Endothelial cell of umbilical vein (primary cell): ENCODE measurements at regions not wholly inside any gene's neighbourhood (a gene's known extent, or its start where the extent isn't known, plus 50 kb on each side); places are given as distances from the start of the nearest gene placed in this dataset.

Source experiments
- BruUV-seq: library from RNA; stranded (reverse); fragments of 400-500 nt; replicated peaks from 2 replicates; lab custom pipeline; 2021; lab: Mats Ljungman, UMichigan
- CTCF ChIA-PET: fragments of 300-600, 350-600 bp; sonication (Branson Sonifier 250); formaldehyde crosslinking; loops from one replicate; lab custom pipeline; 2021; ENCODE audit warnings: antibody characterized with exemption, inconsistent platforms; lab: Charles Lee
- POLR2A ChIA-PET: fragments of 300-600, 350-600 bp; sonication (Branson Sonifier 250); formaldehyde crosslinking; loops from one replicate; lab custom pipeline; 2021; ENCODE audit warnings: antibody characterized with exemption, inconsistent platforms; lab: Charles Lee
- DNase-seq: peaks from one replicate; pipeline ENCODE4 v3.0.0-alpha.2; 2011; ENCODE audit warnings: low read depth, low spot score
- FAIRE-seq: peaks from 2 replicates; lab custom pipeline; 2011; peaks lifted over from hg19 to GRCh38; lab: Jason Lieb, UNC
- H2AFZ ChIP-seq: 2 replicates; pipeline ENCODE4 v1.6.0; 2012; ENCODE audit warnings: low read depth, low read length, control low read depth, inconsistent platforms
- H3K27ac ChIP-seq: 2 replicates; pipeline ENCODE4 v1.5.1; 2011; ENCODE audit warnings: low read depth, mild to moderate bottlenecking, control low read depth, low read length, moderate library complexity; ENCODE audit not compliant: insufficient read depth
- H3K27me3 ChIP-seq, 2 experiments: 2 replicates each; pipeline versions ENCODE4 v1.6.0 to v1.6.1; 2011; ENCODE audit warnings: low read length in 2 of 2, mixed read lengths in 1 of 2; ENCODE audit not compliant: control insufficient read depth in 2 of 2, insufficient read depth in 2 of 2
- H3K36me3 ChIP-seq, 2 experiments: 2 replicates in 1 of 2; 3 replicates in 1 of 2; pipeline ENCODE4 v1.5.1; 2011; ENCODE audit warnings: low read length in 2 of 2, mild to moderate bottlenecking in 1 of 2, moderate library complexity in 1 of 2; ENCODE audit not compliant: control insufficient read depth in 2 of 2, insufficient read depth in 2 of 2; ENCODE audit errors: extremely low read depth in 1 of 2
- H3K4me1 ChIP-seq: 3 replicates; pipeline ENCODE4 v1.5.1; 2011; ENCODE audit warnings: mild to moderate bottlenecking, low read length; ENCODE audit not compliant: control insufficient read depth, insufficient read depth; ENCODE audit errors: extremely low read depth
- H3K4me2 ChIP-seq: 2 replicates; pipeline ENCODE4 v1.6.1; 2011; ENCODE audit warnings: low read length, control low read depth, mixed read lengths; ENCODE audit not compliant: insufficient read depth
- H3K4me3 ChIP-seq, 3 experiments: fragments of 200-600 bp in 1 of 3; sonication (generic), shearing (Covaris generic) in 1 of 3; replicated peaks in 1 of 3; 2 replicates each; pipeline ENCODE4 v1.5.1; 2011 to 2016; ENCODE audit warnings: control low read depth in 3 of 3, low read length in 3 of 3, mild to moderate bottlenecking in 2 of 3, inconsistent platforms in 1 of 3, low read depth in 1 of 3, moderate library complexity in 1 of 3; ENCODE audit not compliant: insufficient read depth in 1 of 3
- H3K79me2 ChIP-seq: 2 replicates; pipeline ENCODE4 v1.6.0; 2012; ENCODE audit warnings: low read length, inconsistent platforms; ENCODE audit not compliant: control insufficient read depth, insufficient read depth
- H3K9ac ChIP-seq: replicated peaks from 2 replicates; pipeline ENCODE3; 2011; ENCODE audit warnings: low read length, control low read depth; ENCODE audit not compliant: insufficient read depth; ENCODE audit errors: extremely low read depth
- H3K9me1 ChIP-seq: replicated peaks from 3 replicates; pipeline ENCODE4 v1.6.0; 2011; ENCODE audit warnings: mild to moderate bottlenecking, low read length; ENCODE audit not compliant: control insufficient read depth, insufficient read depth; ENCODE audit errors: extremely low read depth
- H3K9me3 ChIP-seq: replicated peaks from 2 replicates; pipeline ENCODE4 v1.5.1; 2012; ENCODE audit warnings: low read length, inconsistent platforms; ENCODE audit not compliant: control insufficient read depth, insufficient read depth
- H4K20me1 ChIP-seq: replicated peaks from 2 replicates; pipeline ENCODE3; 2011; ENCODE audit warnings: mild to moderate bottlenecking, low read length; ENCODE audit not compliant: control insufficient read depth, insufficient read depth; ENCODE audit errors: extremely low read depth
- EZH2 ChIP-seq: IDR thresholded peaks from 2 replicates; pipeline ENCODE4 v1.6.1; 2012; ENCODE audit warnings: borderline replicate concordance, low read depth, mild to moderate bottlenecking, moderate library complexity, low read length, inconsistent platforms; ENCODE audit not compliant: severe bottlenecking
- MYC ChIP-seq: IDR thresholded peaks from one replicate; pipeline ENCODE4 v1.6.1; 2011; ENCODE audit warnings: mild to moderate bottlenecking, low read depth, low read length
- POLR2A ChIP-seq: IDR thresholded peaks from 2 replicates; pipeline ENCODE4 v1.6.1; 2012; ENCODE audit warnings: low read depth, mild to moderate bottlenecking, control low read depth, low read length
- POLR2AphosphoS5 ChIP-seq: IDR thresholded peaks from 2 replicates; pipeline ENCODE4 v1.6.1; 2012; ENCODE audit warnings: low read depth, mild to moderate bottlenecking, control low read depth, low read length, moderate library complexity; ENCODE audit not compliant: insufficient read depth
- dilution Hi-C: fragments of 300-500 bp; cut with MboI; formaldehyde crosslinking; loops from one replicate; pipeline ENCODE4 v1.15.0; 2019; ENCODE audit warnings: low sequenced_read_pairs; ENCODE audit not compliant: extremely low pct_ligation_motif_present
- intact Hi-C: fragments of 100-400 bp; cut with micrococcal nuclease; formaldehyde crosslinking; loops from one replicate; pipeline ENCODE4 v1.10.0; 2022
- TF ChIP-seq, protein P1 (sequence below): IDR thresholded peaks from 2 replicates; pipeline ENCODE4 v1.6.1; 2011; ENCODE audit not compliant: insufficient read depth, insufficient read length
- TF ChIP-seq, protein P2 (sequence below), 2 donors: IDR thresholded peaks; 1 replicate in 1 of 2; 2 replicates in 1 of 2; pipeline ENCODE4 v1.5.1; 2011; ENCODE audit warnings: low read length in 2 of 2, mild to moderate bottlenecking in 2 of 2, moderate library complexity in 2 of 2, control low read depth in 1 of 2, inconsistent platforms in 1 of 2, low read depth in 1 of 2; ENCODE audit not compliant: insufficient read depth in 1 of 2; ENCODE audit errors: extremely low read depth in 1 of 2

DNA sequence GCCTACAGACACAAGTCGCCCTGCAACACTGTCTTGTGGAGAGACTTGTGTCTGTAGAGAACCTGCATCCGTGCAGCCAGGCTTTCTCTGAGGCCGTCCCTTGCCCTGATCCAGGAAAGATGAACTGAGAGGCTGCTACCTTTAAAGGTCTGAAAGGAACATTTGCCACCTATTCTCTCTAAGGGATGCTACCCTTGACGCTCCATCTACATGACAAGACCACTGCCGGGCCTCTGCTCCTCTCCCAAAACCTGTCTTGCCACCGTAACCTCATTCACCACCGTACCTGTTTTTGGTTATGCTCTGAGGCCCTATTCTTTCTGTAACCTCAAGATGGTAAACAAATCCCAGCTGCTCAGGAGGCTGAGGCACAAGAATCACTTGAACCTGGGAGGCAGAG is 73.9 kb downstream of the FOXF2 start:
- H3K9me3 ChIP-seq = no peaks in the 10 kb centered on the region
- H3K9ac ChIP-seq = no peak overlapping the region
- H3K4me3 ChIP-seq = no peak overlapping the region
- no peak overlapping the region for H3K27ac ChIP-seq
- dilution Hi-C loops = no loop called here
- ChIA-PET POLR2A (no interaction called here), CTCF (interaction anchor here (0.6 kb wide), 1 partner anchor 8 kb away, joined by 3 read pairs; no protein-coding TSS in a partner anchor)
- no TSS peak for BruUV-seq
- FAIRE-seq (no peak), DNase-seq (no peak)
- TF ChIP-seq, protein P1, sequence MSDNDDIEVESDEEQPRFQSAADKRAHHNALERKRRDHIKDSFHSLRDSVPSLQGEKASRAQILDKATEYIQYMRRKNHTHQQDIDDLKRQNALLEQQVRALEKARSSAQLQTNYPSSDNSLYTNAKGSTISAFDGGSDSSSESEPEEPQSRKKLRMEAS = no peak
- no peak for TF ChIP-seq POLR2AphosphoS5
- TF ChIP-seq MYC = no peak
- TF ChIP-seq EZH2 = no peak
- no peak for TF ChIP-seq POLR2A
- TF ChIP-seq, protein P2, sequence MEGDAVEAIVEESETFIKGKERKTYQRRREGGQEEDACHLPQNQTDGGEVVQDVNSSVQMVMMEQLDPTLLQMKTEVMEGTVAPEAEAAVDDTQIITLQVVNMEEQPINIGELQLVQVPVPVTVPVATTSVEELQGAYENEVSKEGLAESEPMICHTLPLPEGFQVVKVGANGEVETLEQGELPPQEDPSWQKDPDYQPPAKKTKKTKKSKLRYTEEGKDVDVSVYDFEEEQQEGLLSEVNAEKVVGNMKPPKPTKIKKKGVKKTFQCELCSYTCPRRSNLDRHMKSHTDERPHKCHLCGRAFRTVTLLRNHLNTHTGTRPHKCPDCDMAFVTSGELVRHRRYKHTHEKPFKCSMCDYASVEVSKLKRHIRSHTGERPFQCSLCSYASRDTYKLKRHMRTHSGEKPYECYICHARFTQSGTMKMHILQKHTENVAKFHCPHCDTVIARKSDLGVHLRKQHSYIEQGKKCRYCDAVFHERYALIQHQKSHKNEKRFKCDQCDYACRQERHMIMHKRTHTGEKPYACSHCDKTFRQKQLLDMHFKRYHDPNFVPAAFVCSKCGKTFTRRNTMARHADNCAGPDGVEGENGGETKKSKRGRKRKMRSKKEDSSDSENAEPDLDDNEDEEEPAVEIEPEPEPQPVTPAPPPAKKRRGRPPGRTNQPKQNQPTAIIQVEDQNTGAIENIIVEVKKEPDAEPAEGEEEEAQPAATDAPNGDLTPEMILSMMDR (IDR thresholded peaks at IDR 0.05; ENCODE audit: extremely low read depth in 1 of 2, insufficient read depth in 1 of 2, low read depth in 1 of 2, low read length in 2 of 2) = no peak
- H3K9me1 ChIP-seq = no peaks in the 10 kb centered on the region
- H3K27me3 ChIP-seq = no peaks in the 10 kb centered on the region
- H3K4me2 ChIP-seq = no peak overlapping the region
- no peaks in the 10 kb centered on the region for H3K36me3 ChIP-seq
- H3K4me1 ChIP-seq = no peaks in the 10 kb centered on the region
- H3K79me2 ChIP-seq = no peaks in the 10 kb centered on the region
- H4K20me1 ChIP-seq = no peaks in the 10 kb centered on the region
- intact Hi-C loops = no loop called here
- H2AFZ ChIP-seq = no peak overlapping the region
